ENCODE measurements at regions not wholly inside any gene's neighbourhood (a gene's known extent, or its start where the extent isn't known, plus 50 kb on each side); places are given as distances from the start of the nearest gene placed in this dataset.

- DNase-seq (ENCODE audit: low read depth, low spot score): no peak
- no peaks in the 10 kb centered on the region for H3K79me2 ChIP-seq (ENCODE audit: control insufficient read depth, insufficient read depth, low read length)
- H2AFZ ChIP-seq (ENCODE audit: low read depth, low read length): no peak overlapping the region
- no peak overlapping the region for H3K9ac ChIP-seq (replicated peaks; ENCODE audit: extremely low read depth, insufficient read depth, low read length)
- no peaks in the 10 kb centered on the region for H3K9me3 ChIP-seq (replicated peaks; ENCODE audit: control insufficient read depth, insufficient read depth, low read length)
- H3K9me1 ChIP-seq (replicated peaks; ENCODE audit: control insufficient read depth, extremely low read depth, insufficient read depth, low read length): no peaks in the 10 kb centered on the region
- dilution Hi-C loops (cut with MboI; ENCODE audit: extremely low pct_ligation_motif_present, low sequenced_read_pairs) (no loop called here), intact Hi-C loops (cut with micrococcal nuclease) (no loop called here)
- ChIA-PET CTCF (interaction anchor here (1.3 kb wide), 1 partner anchor 9 kb away, joined by 3 read pairs; no protein-coding TSS in a partner anchor), POLR2A (no interaction called here)
- no TSS peak for BruUV-seq (replicated peaks)
- H3K27ac ChIP-seq (ENCODE audit: insufficient read depth, low read depth, low read length): no peak overlapping the region
- FAIRE-seq: no peak
- no peaks in the 10 kb centered on the region for H4K20me1 ChIP-seq (replicated peaks; ENCODE audit: control insufficient read depth, extremely low read depth, insufficient read depth, low read length)
- no peaks in the 10 kb centered on the region for H3K27me3 ChIP-seq (ENCODE audit: control insufficient read depth in 2 of 2, insufficient read depth in 2 of 2, low read length in 2 of 2)
- TF ChIP-seq CTCF (IDR thresholded peaks at IDR 0.05; ENCODE audit: extremely low read depth in 1 of 2, insufficient read depth in 1 of 2, low read depth in 1 of 2, low read length in 2 of 2) (no peak), MAX (IDR thresholded peaks at IDR 0.05; ENCODE audit: insufficient read depth, insufficient read length) (no peak), POLR2AphosphoS5 (IDR thresholded peaks at IDR 0.05; ENCODE audit: insufficient read depth, low read depth, low read length) (no peak), EZH2 (IDR thresholded peaks at IDR 0.05; ENCODE audit: borderline replicate concordance, low read depth, low read length, severe bottlenecking) (no peak), POLR2A (IDR thresholded peaks at IDR 0.05; ENCODE audit: low read depth, low read length) (no peak), FOS (IDR thresholded peaks at IDR 0.05; ENCODE audit: borderline replicate concordance, insufficient read depth, low read length) (no peak), JUN (IDR thresholded peaks at IDR 0.05; ENCODE audit: borderline replicate concordance, insufficient read depth, insufficient read length, low read depth) (no peak), MYC (IDR thresholded peaks at IDR 0.05; ENCODE audit: low read depth, low read length) (no peak), GATA2 (IDR thresholded peaks at IDR 0.05; ENCODE audit: insufficient read depth, insufficient read length, low read depth, low read length) (no peak)
- H3K4me3 ChIP-seq (replicated peaks in 1 of 3; ENCODE audit: insufficient read depth in 1 of 3, low read depth in 1 of 3, low read length in 3 of 3): no peak overlapping the region
- peaks cover under 1% of the 10 kb centered on the region for H3K4me1 ChIP-seq (ENCODE audit: control insufficient read depth, extremely low read depth, insufficient read depth, low read length)
- no peak overlapping the region for H3K4me2 ChIP-seq (ENCODE audit: insufficient read depth, low read length)
- H3K36me3 ChIP-seq (ENCODE audit: control insufficient read depth in 2 of 2, extremely low read depth in 1 of 2, insufficient read depth in 2 of 2, low read length in 2 of 2): no peaks in the 10 kb centered on the region
Observed at GRCh38 chr2:42938671-42939370, 146.4 kb upstream of the HAAO start.

Measured in endothelial cell of umbilical vein (primary cell).